PC-9 (cell line): ENCODE measurements at regions not wholly inside any gene's neighbourhood (a gene's known extent, or its start where the extent isn't known, plus 50 kb on each side); places are given as distances from the start of the nearest gene placed in this dataset.

Experiments used
- EZH2 ChIP-seq: fragments of 200-600 bp; sonication (generic); IDR thresholded peaks from 2 replicates; pipeline ENCODE4 v1.8.0; 2017; ENCODE audit warnings: antibody characterized with exemption, low read depth
- TF ChIP-seq, protein P1 (sequence below): fragments of 200-600 bp; sonication (generic); conservative IDR thresholded peaks from 2 replicates; pipeline ENCODE4 v1.6.1; 2017; ENCODE audit warnings: mixed run types, antibody characterized with exemption, mild to moderate bottlenecking, moderate library complexity

DNA sequence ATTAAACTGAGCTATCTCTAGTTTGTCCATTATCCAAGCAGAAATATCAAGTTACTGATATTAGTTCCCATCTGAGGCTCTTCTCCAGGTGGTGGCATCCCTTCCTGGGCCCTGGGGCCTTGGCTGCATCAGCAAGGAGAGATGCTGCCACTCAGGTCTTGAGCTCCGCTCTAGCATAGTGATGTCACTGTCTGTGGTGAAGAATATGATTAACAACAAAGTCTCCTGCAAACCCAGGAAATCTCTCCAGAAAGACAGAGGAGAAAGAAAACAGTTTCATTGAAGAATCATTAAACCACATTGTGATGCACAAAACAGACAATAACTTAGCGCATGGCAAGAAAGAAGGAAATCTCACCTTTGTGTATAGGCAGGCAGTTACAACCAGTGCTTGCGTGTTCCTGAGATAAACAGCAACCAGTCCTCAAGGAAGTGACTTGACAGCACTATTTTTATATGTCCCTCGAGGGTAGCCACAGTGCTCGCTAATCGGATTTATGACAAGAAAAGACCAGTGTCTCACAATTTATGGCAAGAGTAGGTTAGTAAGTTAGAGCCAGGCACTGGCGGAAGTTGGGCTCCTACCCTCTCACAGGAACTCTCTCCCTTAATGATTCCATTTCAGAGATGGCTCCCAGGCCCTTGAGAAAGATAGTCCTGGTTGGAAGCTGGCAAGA, 151.1 kb downstream of the AHSP start:
- TF ChIP-seq, protein P1, sequence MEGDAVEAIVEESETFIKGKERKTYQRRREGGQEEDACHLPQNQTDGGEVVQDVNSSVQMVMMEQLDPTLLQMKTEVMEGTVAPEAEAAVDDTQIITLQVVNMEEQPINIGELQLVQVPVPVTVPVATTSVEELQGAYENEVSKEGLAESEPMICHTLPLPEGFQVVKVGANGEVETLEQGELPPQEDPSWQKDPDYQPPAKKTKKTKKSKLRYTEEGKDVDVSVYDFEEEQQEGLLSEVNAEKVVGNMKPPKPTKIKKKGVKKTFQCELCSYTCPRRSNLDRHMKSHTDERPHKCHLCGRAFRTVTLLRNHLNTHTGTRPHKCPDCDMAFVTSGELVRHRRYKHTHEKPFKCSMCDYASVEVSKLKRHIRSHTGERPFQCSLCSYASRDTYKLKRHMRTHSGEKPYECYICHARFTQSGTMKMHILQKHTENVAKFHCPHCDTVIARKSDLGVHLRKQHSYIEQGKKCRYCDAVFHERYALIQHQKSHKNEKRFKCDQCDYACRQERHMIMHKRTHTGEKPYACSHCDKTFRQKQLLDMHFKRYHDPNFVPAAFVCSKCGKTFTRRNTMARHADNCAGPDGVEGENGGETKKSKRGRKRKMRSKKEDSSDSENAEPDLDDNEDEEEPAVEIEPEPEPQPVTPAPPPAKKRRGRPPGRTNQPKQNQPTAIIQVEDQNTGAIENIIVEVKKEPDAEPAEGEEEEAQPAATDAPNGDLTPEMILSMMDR, result no peak
- no peak for TF ChIP-seq EZH2
